Activated B cell treated with CpG ODN at 0.5 μM for 24 hours (primary cell): ENCODE measurements at regions not wholly inside any gene's neighbourhood (a gene's known extent, or its start where the extent isn't known, plus 50 kb on each side); places are given as distances from the start of the nearest gene placed in this dataset.

Experiments
- ATAC-seq: fragments of 200-7000 bp; cut with Tn5 transposase; one replicate; pipeline ENCODE4 v1.10.0; 2021; ENCODE audit warnings: low read depth, mild to moderate bottlenecking, moderate library complexity
- CTCF ChIA-PET: fragments of 350-600 bp; sonication (Branson Sonifier 250); formaldehyde crosslinking; loops from one replicate; lab custom pipeline; 2021; ENCODE audit warnings: antibody characterized with exemption; lab: Charles Lee
- POLR2A ChIA-PET: fragments of 350-600 bp; sonication (Branson Sonifier 250); formaldehyde crosslinking; loops from one replicate; lab custom pipeline; 2021; ENCODE audit warnings: antibody characterized with exemption; lab: Charles Lee
- DNase-seq: peaks from one replicate; pipeline ENCODE4 v3.0.0; 2022
- H3K27ac Mint-ChIP-seq: one replicate; pipeline ENCODE4 v1.8.0; 2020; ENCODE audit warnings: mixed read lengths
- H3K27me3 Mint-ChIP-seq: one replicate; pipeline ENCODE4 v1.8.0; 2021; ENCODE audit warnings: mixed read lengths
- H3K36me3 Mint-ChIP-seq: one replicate; pipeline ENCODE4 v1.8.0; 2021; ENCODE audit warnings: low read depth, mixed read lengths
- H3K4me1 Mint-ChIP-seq: one replicate; pipeline ENCODE4 v1.8.0; 2021; ENCODE audit warnings: mixed read lengths
- H3K4me3 Mint-ChIP-seq: one replicate; pipeline ENCODE4 v1.8.0; 2020; ENCODE audit warnings: mild to moderate bottlenecking, mixed read lengths
- H3K9me3 Mint-ChIP-seq: one replicate; pipeline ENCODE4 v1.8.0; 2020; ENCODE audit warnings: mixed read lengths
- CTCF ChIP-seq: fragments of 200-600 bp; IDR thresholded peaks from one replicate; pipeline ENCODE4 v1.8.0; 2022; ENCODE audit warnings: antibody characterized with exemption, mild to moderate bottlenecking
- intact Hi-C: fragments of 100-400 bp; cut with micrococcal nuclease; formaldehyde crosslinking; loops from one replicate; pipeline ENCODE4 v1.15.1; 2024

GRCh38 chr13:30019648-30020626 lies 169.5 kb upstream of the UBL3 start:
- no peak for ATAC-seq
- Mint-ChIP-seq H3K27me3 (peaks cover 2% of the 10 kb centered on the region), H3K27ac (no peak overlapping the region), H3K4me1 (no peaks in the 10 kb centered on the region), H3K36me3 (no peaks in the 10 kb centered on the region), H3K4me3 (no peak overlapping the region), H3K9me3 (no peaks in the 10 kb centered on the region)
- DNase-seq: no peak
- intact Hi-C loops: no loop called here
- TF ChIP-seq CTCF: no peak
- CTCF ChIA-PET: no interaction called here
- POLR2A ChIA-PET: no interaction called here

GRCh38 chr13:30017880-30018279 lies 167.5 kb upstream of the UBL3 start:
- intact Hi-C loops: no loop called here
- ATAC-seq: no peak
- POLR2A ChIA-PET: interaction anchor here (0.7 kb wide), 1 partner anchor 47 kb away, joined by 5 read pairs; no protein-coding TSS in a partner anchor

DNA sequence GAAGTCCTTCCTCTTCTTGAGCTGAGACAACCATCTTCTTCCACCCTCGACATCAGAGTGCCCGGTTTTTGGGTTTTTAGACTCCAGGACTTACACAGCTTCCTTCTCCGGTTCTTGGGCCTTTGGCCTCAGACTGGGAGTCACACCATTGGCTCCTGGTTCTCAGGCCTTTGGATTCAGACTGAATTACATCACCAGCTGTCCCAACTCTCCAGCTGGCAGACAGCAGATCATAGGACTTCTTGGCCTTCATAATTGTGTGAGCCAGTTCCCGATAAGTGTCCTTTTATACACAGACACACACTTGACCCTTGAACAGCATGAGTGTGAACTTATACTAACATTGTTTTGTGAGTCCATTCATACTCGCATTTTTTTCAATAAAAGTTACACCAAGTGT lies 166.0 kb upstream of the UBL3 start:
- H3K4me1 Mint-ChIP-seq: no peaks in the 10 kb centered on the region
- ATAC-seq (no peak), DNase-seq (no peak)
- POLR2A ChIA-PET: interaction anchor here (0.5 kb wide), 1 partner anchor 237 kb away, joined by 4 read pairs; no protein-coding TSS in a partner anchor
- H3K9me3 Mint-ChIP-seq: no peaks in the 10 kb centered on the region
- no peak overlapping the region for H3K27ac Mint-ChIP-seq
- H3K27me3 Mint-ChIP-seq: peaks cover 2% of the 10 kb centered on the region
- no peak overlapping the region for H3K4me3 Mint-ChIP-seq
- no peak for TF ChIP-seq CTCF
- intact Hi-C loops: no loop called here
- H3K36me3 Mint-ChIP-seq: no peaks in the 10 kb centered on the region
- CTCF ChIA-PET: no interaction called here

More at GRCh38 chr13:30017880-30018279, 167.5 kb upstream of the UBL3 start:
- TF ChIP-seq CTCF: no peak
- Mint-ChIP-seq H3K9me3 (no peaks in the 10 kb centered on the region), H3K36me3 (no peaks in the 10 kb centered on the region), H3K27ac (no peak overlapping the region), H3K4me1 (no peaks in the 10 kb centered on the region), H3K4me3 (no peak overlapping the region), H3K27me3 (peaks cover 2% of the 10 kb centered on the region)
- CTCF ChIA-PET: no interaction called here
- no peak for DNase-seq

GRCh38 chr13:30009411-30009810 lies 159.0 kb upstream of the UBL3 start:
- ATAC-seq (no peak), DNase-seq (no peak)
- no peaks in the 10 kb centered on the region for H3K4me1 Mint-ChIP-seq
- no peak overlapping the region for H3K27ac Mint-ChIP-seq
- intact Hi-C loops: no loop called here
- H3K27me3 Mint-ChIP-seq: peaks cover 17% of the 10 kb centered on the region
- TF ChIP-seq CTCF: no peak
- CTCF ChIA-PET: no interaction called here
- no peak overlapping the region for H3K4me3 Mint-ChIP-seq
- no peaks in the 10 kb centered on the region for H3K36me3 Mint-ChIP-seq
- no peaks in the 10 kb centered on the region for H3K9me3 Mint-ChIP-seq
- POLR2A ChIA-PET: no interaction called here

GRCh38 chr13:30006246-30006645 lies 155.8 kb upstream of the UBL3 start:
- Mint-ChIP-seq H3K27me3 (peaks cover 18% of the 10 kb centered on the region), H3K36me3 (no peaks in the 10 kb centered on the region), H3K27ac (no peak overlapping the region), H3K4me3 (no peak overlapping the region), H3K4me1 (no peaks in the 10 kb centered on the region), H3K9me3 (no peaks in the 10 kb centered on the region)
- ATAC-seq: no peak
- intact Hi-C loops: no loop called here
- CTCF ChIA-PET: no interaction called here
- DNase-seq: no peak
- POLR2A ChIA-PET: no interaction called here
- no peak for TF ChIP-seq CTCF
